A549 (cell line): ENCODE measurements at regions not wholly inside any gene's neighbourhood (a gene's known extent, or its start where the extent isn't known, plus 50 kb on each side); places are given as distances from the start of the nearest gene placed in this dataset.

Experiments used
- ATAC-seq, 2 experiments: fragments of 200-7000 bp in 1 of 2; fragments of >200 bp in 1 of 2; cut with Nextera tagmentation in 1 of 2; cut with Tn5 transposase in 1 of 2; 3 replicates each; pipeline versions ENCODE4 v1.8.0 to v1.9.1; 2018 to 2020; ENCODE audit warnings: mild to moderate bottlenecking in 1 of 2, moderate library complexity in 1 of 2
- CTCF ChIA-PET: fragments of 300-600 bp; sonication (Branson Sonifier 250); formaldehyde crosslinking; extraction: SDS; loops from one replicate; lab custom pipeline; 2021; ENCODE audit warnings: antibody characterized with exemption, inconsistent platforms; lab: Yijun Ruan, JAX
- POLR2A ChIA-PET: fragments of 350-600 bp; formaldehyde crosslinking; extraction: SDS; loops from one replicate; lab custom pipeline; 2021; ENCODE audit warnings: antibody characterized with exemption, inconsistent platforms; lab: Yijun Ruan, JAX
- DNase-seq, 2 experiments: peaks; one replicate each; pipeline versions ENCODE4 v3.0.0 to v3.0.0-alpha.2; 2011 to 2016; ENCODE audit warnings: low read depth in 1 of 2, low spot score in 1 of 2
- FAIRE-seq: peaks from 2 replicates; lab custom pipeline; 2011; peaks lifted over from hg19 to GRCh38; lab: Jason Lieb, UNC
- H3K27ac ChIP-seq, 2 experiments: fragments of >200 bp; sonication (Bioruptor Twin); formaldehyde crosslinking; 3 replicates each; pipeline ENCODE4 v1.5.1; 2016 to 2017
- H3K4me1 ChIP-seq: fragments of >200 bp; sonication (Bioruptor Twin); formaldehyde crosslinking; 3 replicates; pipeline ENCODE4 v1.6.1; 2016
- H3K4me2 ChIP-seq: fragments of >200 bp; sonication (Bioruptor Twin); formaldehyde crosslinking; 3 replicates; pipeline ENCODE4 v1.6.1; 2016
- H3K4me3 ChIP-seq: fragments of >200 bp; sonication (Bioruptor Twin); formaldehyde crosslinking; 3 replicates; pipeline ENCODE4 v1.5.1; 2016
- H3K9me3 ChIP-seq: fragments of >200 bp; sonication (Bioruptor Twin); formaldehyde crosslinking; 3 replicates; pipeline ENCODE4 v1.6.1; 2016
- CHD4 ChIP-seq: fragments of 200-600 bp; sonication (generic); IDR thresholded peaks from 2 replicates; pipeline ENCODE4 v1.6.1; 2016; ENCODE audit warnings: antibody characterized with exemption, mild to moderate bottlenecking, borderline replicate concordance
- EHF ChIP-seq: fragments of 250-450 bp; sonication (Bioruptor Pico); IDR thresholded peaks from 2 replicates; pipeline ENCODE4 v1.5.0; 2020; ENCODE audit warnings: mild to moderate bottlenecking
- EP300 ChIP-seq, 2 experiments: fragments of >200 bp; sonication (Bioruptor Twin); formaldehyde crosslinking; IDR thresholded peaks; 2 replicates in 1 of 2; 3 replicates in 1 of 2; pipeline ENCODE4 v1.6.1; 2016 to 2017
- FOSB ChIP-seq: fragments of 250-450 bp; sonication (Bioruptor Pico); IDR thresholded peaks from 2 replicates; pipeline ENCODE4 v1.5.0; 2020; ENCODE audit warnings: mild to moderate bottlenecking, moderate library complexity
- GATA3 ChIP-seq: IDR thresholded peaks from 2 replicates; pipeline ENCODE4 v1.6.1; 2012; ENCODE audit warnings: borderline replicate concordance
- HOXB13 ChIP-seq: fragments of 250-450 bp; sonication (Bioruptor Pico); IDR thresholded peaks from 2 replicates; pipeline ENCODE4 v1.5.0; 2020; ENCODE audit warnings: low read depth, mild to moderate bottlenecking, moderate library complexity
- MAZ ChIP-seq: fragments of 150-350 bp; IDR thresholded peaks from 2 replicates; pipeline ENCODE4 v1.6.1; 2014; ENCODE audit warnings: antibody characterized with exemption, low read depth, low read length, borderline replicate concordance
- PHF8 ChIP-seq: fragments of 200-600 bp; sonication (generic); IDR thresholded peaks from 2 replicates; pipeline ENCODE4 v1.6.1; 2016; ENCODE audit warnings: low read depth, mild to moderate bottlenecking, antibody characterized with exemption, moderate library complexity, borderline replicate concordance
- POLR2A ChIP-seq: IDR thresholded peaks from 2 replicates; pipeline ENCODE4 v1.6.1; 2012; ENCODE audit warnings: mild to moderate bottlenecking, low read length
- POLR2AphosphoS2 ChIP-seq: conservative IDR thresholded peaks from 2 replicates; pipeline ENCODE4 v1.6.1; 2012; ENCODE audit warnings: low read length, improper control_type of control experiment, inconsistent platforms
- RCOR1 ChIP-seq: fragments of 150-350 bp; IDR thresholded peaks from 2 replicates; pipeline ENCODE4 v1.6.1; 2014; ENCODE audit warnings: antibody characterized with exemption, low read length, low read depth
- RFX5 ChIP-seq: fragments of 450-650 bp; IDR thresholded peaks from 2 replicates; pipeline ENCODE4 v1.7.1; 2014; ENCODE audit warnings: antibody characterized with exemption, mild to moderate bottlenecking, moderate library complexity
- SMC3 ChIP-seq: fragments of >200 bp; sonication (Bioruptor Twin); formaldehyde crosslinking; IDR thresholded peaks from 3 replicates; pipeline ENCODE4 v1.6.1; 2018; ENCODE audit warnings: inconsistent platforms
- SREBF2 ChIP-seq: fragments of 450-650 bp; IDR thresholded peaks from 2 replicates; pipeline ENCODE4 v1.6.1; 2014; ENCODE audit warnings: mild to moderate bottlenecking, moderate library complexity
- ZNF302 ChIP-seq: fragments of 250-450 bp; sonication (Bioruptor Pico); IDR thresholded peaks from 2 replicates; pipeline ENCODE4 v1.9.0; 2021; ENCODE audit warnings: inconsistent platforms, mild to moderate bottlenecking, moderate library complexity
- WGBS: methylation state at CpG from one replicate; pipeline ENCODE4 v1.1.6; 2017; ENCODE audit errors: missing lambda C conversion rate; 5-methylcytosine and 5-hydroxymethylcytosine counted together
- TF ChIP-seq, protein P1 (sequence below): fragments of >200 bp; sonication (Bioruptor Twin); formaldehyde crosslinking; IDR thresholded peaks from 2 replicates; pipeline ENCODE4 v1.6.1; 2016
- TF ChIP-seq, protein P2 (sequence below): IDR thresholded peaks from 2 replicates; pipeline ENCODE4 v1.6.1; 2012
- TF ChIP-seq, protein P3 (sequence below): fragments of 250-450 bp; sonication (Bioruptor Pico); IDR thresholded peaks from 2 replicates; pipeline ENCODE4 v1.5.0; 2020; ENCODE audit warnings: low read depth, mild to moderate bottlenecking, moderate library complexity
- TF ChIP-seq, protein P4 (sequence below): IDR thresholded peaks from 2 replicates; pipeline ENCODE4 v1.6.1; 2012
- TF ChIP-seq, protein P5 (sequence below): fragments of 150-350 bp; IDR thresholded peaks from 2 replicates; pipeline ENCODE4 v1.6.1; 2014; ENCODE audit warnings: low read depth, mild to moderate bottlenecking, low read length

DNA sequence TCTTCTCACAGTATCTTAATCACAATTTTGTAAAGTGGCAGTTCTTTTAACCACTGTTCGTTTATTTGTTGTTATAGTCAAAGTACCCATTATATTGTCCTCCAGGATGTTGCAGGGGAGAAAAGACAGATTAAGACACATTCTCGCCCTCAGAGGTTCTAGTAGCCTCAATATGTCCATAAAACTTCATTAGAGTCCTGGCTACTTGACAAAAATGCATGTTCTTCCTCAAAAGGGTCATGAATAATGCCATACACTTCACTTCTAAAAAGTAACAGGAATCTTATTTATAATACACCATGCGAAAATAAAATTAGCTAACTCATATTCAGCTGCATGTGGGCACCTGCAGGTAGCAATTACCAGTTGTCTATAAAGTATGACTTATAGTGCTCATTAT lies 109.3 kb upstream of the ANK3 start:
- H3K4me2 ChIP-seq, result no peak overlapping the region
- TF ChIP-seq SMC3, result no peak
- TF ChIP-seq MAZ, result no peak
- TF ChIP-seq, all 56 proteins: peak for 0
- Histone ChIP-seq H3K4me1 (peaks cover 6% of the 10 kb centered on the region; the same call in 1 of the 3 replicates), H3K4me3 (no peak overlapping the region), H3K27ac (no peak overlapping the region), H3K9me3 (no peaks in the 10 kb centered on the region)
- 48% methylated on average over 3 of the region's 3 CpGs for WGBS
- no peak for FAIRE-seq
- DNase-seq, result no peak
- no peak for ATAC-seq
- ChIA-PET CTCF (no interaction called here), POLR2A (no interaction called here)

DNA sequence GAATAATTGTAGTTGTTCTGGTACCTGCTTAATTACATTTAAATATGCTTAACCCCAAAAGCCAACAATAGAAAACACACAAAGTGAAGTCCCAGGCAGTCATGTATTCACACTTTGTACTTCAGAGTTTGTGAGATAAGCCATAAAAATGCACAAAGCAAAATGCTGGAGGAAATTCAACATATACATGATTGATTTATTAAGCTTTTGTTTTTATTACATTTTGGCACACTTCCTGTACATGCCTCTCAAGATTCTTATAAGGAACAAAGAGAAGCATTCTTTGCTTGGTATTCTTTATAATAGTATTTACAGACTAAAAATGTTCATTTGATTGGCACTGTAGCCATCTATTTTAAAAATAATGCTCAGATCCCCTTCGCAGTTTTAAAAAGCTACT lies 107.7 kb upstream of the ANK3 start:
- Histone ChIP-seq H3K4me1 (peaks cover 6% of the 10 kb centered on the region; the same call in 1 of the 3 replicates), H3K27ac (no peak overlapping the region)
- FAIRE-seq, result no peak
- TF ChIP-seq, protein P1, sequence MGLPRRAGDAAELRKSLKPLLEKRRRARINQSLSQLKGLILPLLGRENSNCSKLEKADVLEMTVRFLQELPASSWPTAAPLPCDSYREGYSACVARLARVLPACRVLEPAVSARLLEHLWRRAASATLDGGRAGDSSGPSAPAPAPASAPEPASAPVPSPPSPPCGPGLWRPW, result no peak
- TF ChIP-seq GATA3, result no peak
- no peak for TF ChIP-seq SMC3
- no peak for TF ChIP-seq RCOR1
- TF ChIP-seq EP300 (IDR thresholded peaks at IDR 0.05), result no peak
- TF ChIP-seq POLR2A, result no peak
- TF ChIP-seq PHF8, result no peak
- TF ChIP-seq, protein P2, sequence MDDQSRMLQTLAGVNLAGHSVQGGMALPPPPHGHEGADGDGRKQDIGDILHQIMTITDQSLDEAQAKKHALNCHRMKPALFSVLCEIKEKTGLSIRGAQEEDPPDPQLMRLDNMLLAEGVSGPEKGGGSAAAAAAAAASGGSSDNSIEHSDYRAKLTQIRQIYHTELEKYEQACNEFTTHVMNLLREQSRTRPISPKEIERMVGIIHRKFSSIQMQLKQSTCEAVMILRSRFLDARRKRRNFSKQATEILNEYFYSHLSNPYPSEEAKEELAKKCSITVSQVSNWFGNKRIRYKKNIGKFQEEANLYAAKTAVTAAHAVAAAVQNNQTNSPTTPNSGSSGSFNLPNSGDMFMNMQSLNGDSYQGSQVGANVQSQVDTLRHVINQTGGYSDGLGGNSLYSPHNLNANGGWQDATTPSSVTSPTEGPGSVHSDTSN, result no peak
- no peak for TF ChIP-seq SREBF2
- TF ChIP-seq FOSB (CRISPR knock-in tag), result no peak
- TF ChIP-seq EHF (CRISPR knock-in tag), result no peak
- TF ChIP-seq RFX5, result no peak
- no peak for TF ChIP-seq ZNF302 (CRISPR knock-in tag)
- TF ChIP-seq, all 56 proteins: peak for 0
- no peak overlapping the region for H3K4me3 ChIP-seq
- ATAC-seq (no peak), DNase-seq (no peak)
- WGBS, result 76% methylated on average over 1 of the region's 1 CpG
- POLR2A ChIA-PET, result no interaction called here
- no peak overlapping the region for H3K4me2 ChIP-seq
- CTCF ChIA-PET, result no interaction called here
- H3K9me3 ChIP-seq, result no peaks in the 10 kb centered on the region

DNA sequence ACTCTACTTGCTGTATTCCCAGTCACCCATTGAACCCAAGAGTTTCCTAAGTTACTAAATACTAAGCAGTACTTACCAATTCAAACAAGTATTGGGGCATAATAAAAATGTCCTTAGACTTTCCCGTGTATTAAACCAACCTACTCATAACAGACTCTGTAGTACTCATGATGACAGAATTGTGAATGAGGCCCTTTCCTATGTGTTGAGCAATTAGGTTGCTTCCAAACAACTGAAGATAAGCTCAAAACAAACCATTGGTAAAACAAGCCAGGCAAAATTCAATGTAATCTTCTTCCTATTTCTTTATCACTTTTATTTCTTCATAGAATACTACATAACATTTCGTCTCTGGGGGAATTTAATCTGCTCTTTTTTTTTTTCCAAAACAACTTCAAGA lies 106.5 kb upstream of the ANK3 start:
- Histone ChIP-seq H3K4me2 (no peak overlapping the region), H3K4me1 (peaks cover 6% of the 10 kb centered on the region; the same call in 1 of the 3 replicates), H3K4me3 (no peak overlapping the region), H3K27ac (no peak overlapping the region), H3K9me3 (no peaks in the 10 kb centered on the region)
- 45% methylated on average over 2 of the region's 2 CpGs for WGBS
- ATAC-seq, result no peak
- FAIRE-seq, result no peak
- no peak for DNase-seq
- CTCF ChIA-PET, result no interaction called here
- no peak for TF ChIP-seq ZNF302 (CRISPR knock-in tag)
- no peak for TF ChIP-seq CHD4
- no peak for TF ChIP-seq POLR2AphosphoS2
- TF ChIP-seq, protein P3, sequence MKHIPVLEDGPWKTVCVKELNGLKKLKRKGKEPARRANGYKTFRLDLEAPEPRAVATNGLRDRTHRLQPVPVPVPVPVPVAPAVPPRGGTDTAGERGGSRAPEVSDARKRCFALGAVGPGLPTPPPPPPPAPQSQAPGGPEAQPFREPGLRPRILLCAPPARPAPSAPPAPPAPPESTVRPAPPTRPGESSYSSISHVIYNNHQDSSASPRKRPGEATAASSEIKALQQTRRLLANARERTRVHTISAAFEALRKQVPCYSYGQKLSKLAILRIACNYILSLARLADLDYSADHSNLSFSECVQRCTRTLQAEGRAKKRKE (CRISPR knock-in tag), result no peak
- TF ChIP-seq, protein P4, sequence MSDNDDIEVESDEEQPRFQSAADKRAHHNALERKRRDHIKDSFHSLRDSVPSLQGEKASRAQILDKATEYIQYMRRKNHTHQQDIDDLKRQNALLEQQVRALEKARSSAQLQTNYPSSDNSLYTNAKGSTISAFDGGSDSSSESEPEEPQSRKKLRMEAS, result no peak
- TF ChIP-seq, protein P5, sequence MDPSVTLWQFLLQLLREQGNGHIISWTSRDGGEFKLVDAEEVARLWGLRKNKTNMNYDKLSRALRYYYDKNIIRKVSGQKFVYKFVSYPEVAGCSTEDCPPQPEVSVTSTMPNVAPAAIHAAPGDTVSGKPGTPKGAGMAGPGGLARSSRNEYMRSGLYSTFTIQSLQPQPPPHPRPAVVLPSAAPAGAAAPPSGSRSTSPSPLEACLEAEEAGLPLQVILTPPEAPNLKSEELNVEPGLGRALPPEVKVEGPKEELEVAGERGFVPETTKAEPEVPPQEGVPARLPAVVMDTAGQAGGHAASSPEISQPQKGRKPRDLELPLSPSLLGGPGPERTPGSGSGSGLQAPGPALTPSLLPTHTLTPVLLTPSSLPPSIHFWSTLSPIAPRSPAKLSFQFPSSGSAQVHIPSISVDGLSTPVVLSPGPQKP, result no peak
- no peak for TF ChIP-seq HOXB13
- POLR2A ChIA-PET, result no interaction called here
